Esophagus muscularis mucosa (tissue), 4 donors: ENCODE measurements at regions not wholly inside any gene's neighbourhood (a gene's known extent, or its start where the extent isn't known, plus 50 kb on each side); places are given as distances from the start of the nearest gene placed in this dataset.

Source experiments
- CTCF ChIP-seq, 3 experiments: fragments of 200-600 bp in 2 of 3; fragments of 450-650 bp in 1 of 3; sonication (generic) in 2 of 3; IDR thresholded peaks; one replicate each; pipeline ENCODE4 v1.5.1; 2017 to 2019; ENCODE audit warnings: antibody characterized with exemption in 3 of 3, mild to moderate bottlenecking in 2 of 3, moderate library complexity in 1 of 3
- EP300 ChIP-seq: sonication (generic); formaldehyde crosslinking; IDR thresholded peaks from one replicate; pipeline ENCODE4 v1.6.1; 2017; ENCODE audit warnings: antibody characterized with exemption
- POLR2A ChIP-seq: fragments of 450-650 bp; IDR thresholded peaks from one replicate; pipeline ENCODE4 v1.6.1; 2017; ENCODE audit warnings: antibody characterized with exemption, moderate library complexity, mild to moderate bottlenecking, low read depth
- POLR2AphosphoS5 ChIP-seq, 2 donors: sonication (generic); formaldehyde crosslinking; IDR thresholded peaks; one replicate each; pipeline ENCODE4 v1.6.1; 2017; ENCODE audit warnings: antibody characterized with exemption in 2 of 2

DNA sequence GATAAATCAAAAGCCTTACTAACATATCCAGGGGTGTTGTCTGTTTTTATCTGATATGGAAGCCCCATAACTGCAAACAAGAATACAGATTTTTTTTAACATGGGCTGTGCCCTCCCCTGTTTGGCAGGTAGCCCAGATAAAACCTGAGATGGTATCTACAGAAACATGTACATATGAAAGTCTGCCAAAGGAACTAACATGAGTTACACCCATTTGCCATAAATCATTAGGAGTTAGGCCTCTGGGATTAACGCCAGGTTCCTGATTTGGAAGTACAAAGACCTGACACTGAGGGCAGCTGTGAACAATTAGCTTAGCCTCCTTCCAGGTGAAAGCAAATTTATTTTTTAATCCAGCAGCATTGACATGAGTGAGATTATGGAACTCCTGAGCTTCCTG, 264.3 kb downstream of the TECRL start:
- TF ChIP-seq CTCF (IDR thresholded peaks at IDR 0.05): no peak
- TF ChIP-seq POLR2AphosphoS5 (IDR thresholded peaks at IDR 0.05): no peak
- TF ChIP-seq POLR2A: no peak
- TF ChIP-seq EP300: no peak
